ENCODE measurements at regions not wholly inside any gene's neighbourhood (a gene's known extent, or its start where the extent isn't known, plus 50 kb on each side); places are given as distances from the start of the nearest gene placed in this dataset.

DNA sequence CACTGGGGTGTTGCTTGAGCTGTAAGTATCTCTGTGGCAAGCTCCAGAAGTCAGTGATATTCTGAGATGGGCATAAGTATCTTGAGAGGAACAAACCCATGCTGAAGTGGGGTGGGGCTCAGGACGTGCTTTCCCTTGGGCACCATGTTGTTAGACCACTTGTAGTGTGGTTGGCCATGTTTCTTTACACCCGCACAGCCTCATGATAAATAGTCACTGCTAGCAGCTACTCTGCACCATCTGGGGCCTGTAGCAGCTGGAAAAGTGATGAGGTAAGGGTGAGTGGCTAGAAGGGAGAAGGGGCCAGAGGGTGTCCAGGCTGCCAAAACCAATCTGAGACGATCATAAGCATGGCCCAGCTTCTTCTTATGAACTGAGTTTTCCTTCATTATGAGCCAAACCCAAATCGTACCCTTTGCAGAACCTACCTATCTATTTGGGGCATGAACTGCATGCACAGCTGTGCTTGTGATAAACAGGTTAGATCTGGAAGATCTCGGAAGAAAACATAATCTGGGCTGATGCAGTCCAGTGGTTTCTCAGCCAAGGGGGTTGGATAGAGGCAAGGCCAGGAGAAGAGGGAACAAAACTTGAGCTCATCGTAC lies 91.9 kb upstream of the IRF2BP2 start:
- intact Hi-C loops (cut with DNase I; ENCODE audit: low total_unique reads), result loop anchor here (1.0 kb wide), 1 partner anchor 22 kb away; no protein-coding TSS in a partner anchor
- DNase-seq (ENCODE audit: low spot score in 2 of 2), result no peak
- H3K4me3 ChIP-seq (ENCODE audit: low read depth, poor library complexity, severe bottlenecking), result no peak overlapping the region
- TF ChIP-seq POLR2A (IDR thresholded peaks at IDR 0.05), result no peak
- TF ChIP-seq, protein P1, sequence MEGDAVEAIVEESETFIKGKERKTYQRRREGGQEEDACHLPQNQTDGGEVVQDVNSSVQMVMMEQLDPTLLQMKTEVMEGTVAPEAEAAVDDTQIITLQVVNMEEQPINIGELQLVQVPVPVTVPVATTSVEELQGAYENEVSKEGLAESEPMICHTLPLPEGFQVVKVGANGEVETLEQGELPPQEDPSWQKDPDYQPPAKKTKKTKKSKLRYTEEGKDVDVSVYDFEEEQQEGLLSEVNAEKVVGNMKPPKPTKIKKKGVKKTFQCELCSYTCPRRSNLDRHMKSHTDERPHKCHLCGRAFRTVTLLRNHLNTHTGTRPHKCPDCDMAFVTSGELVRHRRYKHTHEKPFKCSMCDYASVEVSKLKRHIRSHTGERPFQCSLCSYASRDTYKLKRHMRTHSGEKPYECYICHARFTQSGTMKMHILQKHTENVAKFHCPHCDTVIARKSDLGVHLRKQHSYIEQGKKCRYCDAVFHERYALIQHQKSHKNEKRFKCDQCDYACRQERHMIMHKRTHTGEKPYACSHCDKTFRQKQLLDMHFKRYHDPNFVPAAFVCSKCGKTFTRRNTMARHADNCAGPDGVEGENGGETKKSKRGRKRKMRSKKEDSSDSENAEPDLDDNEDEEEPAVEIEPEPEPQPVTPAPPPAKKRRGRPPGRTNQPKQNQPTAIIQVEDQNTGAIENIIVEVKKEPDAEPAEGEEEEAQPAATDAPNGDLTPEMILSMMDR (IDR thresholded peaks at IDR 0.05), result no peak
- WGBS, 2 donors, result 73% methylated on average over 6 of the region's 6 CpGs

DNA sequence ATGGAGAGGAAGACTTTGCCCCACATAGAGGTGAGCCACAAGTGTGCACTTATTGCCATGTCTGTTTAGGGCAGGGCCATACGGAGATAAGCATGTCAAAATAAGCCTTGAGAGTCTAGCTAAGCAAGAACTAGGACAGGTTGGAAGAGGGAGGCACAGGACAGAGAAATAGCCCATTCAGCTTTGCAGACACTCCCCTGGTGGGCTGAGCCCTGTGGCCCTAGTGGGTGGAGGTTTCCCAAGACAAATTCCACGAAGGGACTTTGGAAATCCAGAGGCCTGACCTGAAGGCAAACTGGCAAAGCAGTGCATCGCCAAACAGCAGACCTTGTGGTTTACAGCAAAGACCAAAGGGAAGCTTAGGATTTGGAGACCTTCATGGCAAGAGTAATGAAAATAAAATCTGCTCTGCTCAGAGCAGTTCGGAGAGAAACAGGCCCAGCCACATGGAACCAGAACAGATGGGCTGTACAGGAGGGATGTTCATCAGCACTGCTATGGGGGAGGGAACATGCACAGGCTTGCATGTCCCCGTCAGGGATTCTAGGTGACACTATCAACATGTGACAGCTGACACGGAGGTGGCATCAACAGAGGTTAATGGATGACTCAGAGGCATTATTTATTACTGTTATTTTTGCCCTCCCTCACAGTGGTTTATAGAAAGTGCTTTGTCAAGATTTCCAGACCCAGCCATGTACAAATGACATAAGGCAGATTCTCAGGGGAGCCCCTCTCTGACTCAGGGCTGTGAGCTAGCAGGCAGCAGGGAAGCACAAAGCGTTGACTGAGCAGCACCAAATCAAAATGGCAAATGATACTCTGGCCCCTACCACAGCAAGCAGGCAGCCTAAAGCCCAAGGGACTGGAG lies 90.1 kb upstream of the IRF2BP2 start:
- intact Hi-C loops (cut with DNase I; ENCODE audit: low total_unique reads), result no loop called here
- H3K4me3 ChIP-seq (ENCODE audit: low read depth, poor library complexity, severe bottlenecking), result no peak overlapping the region
- TF ChIP-seq POLR2A (IDR thresholded peaks at IDR 0.05), result no peak
- DNase-seq (ENCODE audit: low spot score in 2 of 2), result peak in 1 of 2 donors; percentile 85
- WGBS, 2 donors, result 35 to 42% methylated on average over 7 of the region's 7 CpGs

DNA sequence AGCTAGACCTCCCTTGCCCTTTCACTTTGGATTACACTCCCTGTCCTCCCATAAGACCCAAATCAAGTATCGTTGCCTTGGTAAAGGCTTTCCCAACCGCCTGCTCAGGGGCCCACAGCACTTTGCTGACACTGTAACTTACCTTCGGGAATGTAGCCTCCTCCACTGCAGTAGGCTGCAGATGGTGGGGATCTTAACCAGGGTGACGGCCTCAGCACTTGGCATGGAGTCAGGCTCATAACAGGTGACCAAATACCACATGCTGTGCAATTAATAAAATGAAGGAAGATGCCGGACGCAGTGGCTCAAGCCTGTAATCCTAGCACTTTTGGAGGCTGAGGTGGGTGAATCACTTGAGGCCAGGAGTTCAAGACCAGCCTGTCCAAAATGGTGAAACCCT lies 88.7 kb upstream of the IRF2BP2 start:
- WGBS, 2 donors, result 88 to 93% methylated on average over 6 of the region's 6 CpGs
- no peak for DNase-seq (ENCODE audit: low spot score in 2 of 2)
- H3K4me3 ChIP-seq (ENCODE audit: low read depth, poor library complexity, severe bottlenecking), result no peak overlapping the region
- TF ChIP-seq POLR2A (IDR thresholded peaks at IDR 0.05), result no peak
- TF ChIP-seq, protein P1 (IDR thresholded peaks at IDR 0.05), result no peak
- intact Hi-C loops (cut with DNase I; ENCODE audit: low total_unique reads), result no loop called here

DNA sequence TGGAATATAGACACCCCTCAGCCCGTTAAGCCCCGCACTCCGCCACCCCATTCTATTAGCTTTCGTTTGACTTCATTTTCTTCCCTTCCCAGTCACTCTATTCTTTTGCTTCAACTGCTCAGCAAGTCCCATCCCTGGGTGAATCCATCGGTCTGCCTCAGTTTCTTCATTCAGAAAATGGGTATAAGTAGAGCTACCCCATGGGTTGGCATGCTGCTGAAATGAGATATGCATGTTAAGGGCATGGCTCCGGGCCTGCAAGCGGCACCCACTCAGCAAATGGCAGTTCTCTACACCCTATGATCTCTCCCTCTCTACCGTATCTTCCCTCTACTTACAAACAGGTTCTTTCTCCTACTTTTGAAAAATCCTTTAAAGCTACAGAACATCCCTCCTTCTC lies 87.8 kb upstream of the IRF2BP2 start:
- no peak for DNase-seq (ENCODE audit: low spot score in 2 of 2)
- WGBS, 2 donors, result 92 to 97% methylated on average over 8 of the region's 8 CpGs
- intact Hi-C loops (cut with DNase I; ENCODE audit: low total_unique reads), result no loop called here

DNA sequence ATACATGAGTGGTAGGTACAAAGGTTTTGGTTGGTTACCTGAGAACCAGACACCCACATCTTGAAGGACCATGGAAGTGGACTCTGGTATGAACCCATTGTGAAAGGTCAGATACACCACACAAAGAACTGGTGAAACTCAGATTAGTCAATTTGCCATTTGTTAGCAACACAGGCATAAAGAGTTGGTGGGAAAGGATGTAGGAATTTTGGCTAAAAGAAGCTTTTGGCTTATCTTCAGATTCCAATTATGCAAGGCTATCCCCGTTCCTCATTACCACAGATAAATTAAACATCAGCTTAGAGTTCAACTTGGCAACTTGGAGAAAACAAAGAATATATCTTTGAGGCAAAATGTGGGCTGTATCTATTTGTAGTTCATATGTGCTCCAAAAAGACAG lies 87.0 kb upstream of the IRF2BP2 start:
- DNase-seq (ENCODE audit: low spot score in 2 of 2), result no peak
- 38 to 42% methylated on average over 1 of the region's 1 CpG for WGBS, 2 donors
- intact Hi-C loops (cut with DNase I; ENCODE audit: low total_unique reads), result no loop called here
- no peak overlapping the region for H3K4me3 ChIP-seq (ENCODE audit: low read depth, poor library complexity, severe bottlenecking)
- TF ChIP-seq, protein P1 (IDR thresholded peaks at IDR 0.05), result no peak
- TF ChIP-seq POLR2A (IDR thresholded peaks at IDR 0.05), result no peak

More for the DNA sequence above, 87.8 kb upstream of the IRF2BP2 start:
- TF ChIP-seq, protein P1 (IDR thresholded peaks at IDR 0.05), result no peak
- no peak for TF ChIP-seq POLR2A (IDR thresholded peaks at IDR 0.05)
- no peak overlapping the region for H3K4me3 ChIP-seq (ENCODE audit: low read depth, poor library complexity, severe bottlenecking)

DNA sequence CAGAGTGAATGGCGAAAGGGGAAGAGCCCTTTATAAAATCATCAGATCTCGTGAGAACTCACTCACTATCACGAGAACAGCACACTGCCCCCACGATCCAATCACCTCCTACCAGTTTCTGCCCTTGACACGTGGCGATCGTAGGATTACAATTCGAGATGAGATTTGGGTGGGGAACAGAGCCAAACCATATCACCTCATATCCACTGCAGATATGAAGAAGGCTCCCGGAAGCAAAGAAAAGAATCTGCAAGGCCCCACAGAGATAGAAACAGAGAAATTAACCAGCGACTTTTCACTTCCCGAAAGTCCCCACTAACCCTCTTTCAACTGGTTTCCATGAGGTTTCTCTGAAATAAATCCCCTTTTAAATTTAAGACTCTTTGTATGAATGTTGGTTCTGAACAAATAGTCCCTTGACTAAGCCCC lies 86.2 kb upstream of the IRF2BP2 start:
- 80 to 92% methylated on average over 11 of the region's 11 CpGs for WGBS, 2 donors
- H3K4me3 ChIP-seq (ENCODE audit: low read depth, poor library complexity, severe bottlenecking), result no peak overlapping the region
- no peak for TF ChIP-seq POLR2A (IDR thresholded peaks at IDR 0.05)
- no peak for DNase-seq (ENCODE audit: low spot score in 2 of 2)
- intact Hi-C loops (cut with DNase I; ENCODE audit: low total_unique reads), result no loop called here
